HG03442 (cell line): ENCODE measurements at regions not wholly inside any gene's neighbourhood (a gene's known extent, or its start where the extent isn't known, plus 50 kb on each side); places are given as distances from the start of the nearest gene placed in this dataset.
"Not testable (repeated sequence)": the region's sequence is repeated elsewhere in the genome, so short reads cannot be mapped to it uniquely, and the experiment has no call there.

Experiments
- ATAC-seq: cut with Tn5 transposase; IDR thresholded peaks from one replicate; pipeline ENCODE4 v1.9.1; 2021; ENCODE audit warnings: mild to moderate bottlenecking, moderate library complexity; ENCODE audit not compliant: unreplicated experiment

- no peak for ATAC-seq
Observed at GRCh38 chr11:57047610-57048009, 58.9 kb downstream of the OR5AK2 start.

DNA sequence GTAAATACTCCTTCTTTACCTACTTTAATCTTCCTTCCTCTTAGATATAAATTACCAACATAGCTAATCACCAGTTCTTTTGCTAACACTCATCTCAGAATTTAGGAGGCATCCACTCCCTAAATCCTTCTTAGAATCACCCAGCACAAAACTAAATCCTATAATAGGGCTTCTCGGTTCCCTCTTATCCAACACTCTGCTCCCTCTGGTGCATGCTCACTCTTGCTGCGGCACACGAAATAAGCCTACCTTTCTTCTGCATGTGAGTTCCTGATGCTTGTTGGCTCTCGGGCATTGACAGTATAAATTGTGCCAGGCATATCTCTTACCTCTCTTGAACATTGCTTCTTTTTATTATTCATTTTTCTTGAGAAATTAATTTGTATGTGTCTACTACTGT lies 61.0 kb downstream of the OR5AK2 start:
- ATAC-seq = no peak

DNA sequence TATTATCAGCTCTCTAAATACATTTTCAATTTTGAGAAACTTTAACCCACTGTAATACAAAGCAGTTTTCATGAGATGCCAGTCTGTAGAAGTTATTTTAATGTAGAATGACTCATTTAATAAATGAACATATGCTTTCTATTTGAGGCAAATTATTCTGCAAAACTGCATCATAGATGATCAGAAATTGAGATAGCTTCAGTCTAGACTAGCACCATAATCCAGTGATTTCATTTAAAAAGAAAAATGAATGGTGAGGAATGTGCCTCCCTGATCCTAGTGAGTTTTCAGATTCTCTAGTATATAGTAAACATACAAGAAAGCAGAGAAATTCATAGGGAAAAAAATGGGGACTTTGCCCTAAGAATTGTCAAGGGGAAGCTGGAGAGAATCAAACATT lies 66.1 kb downstream of the OR5AK2 start:
- no peak for ATAC-seq

GRCh38 chr11:57055744-57056143 lies 67.0 kb downstream of the OR5AK2 start:
- ATAC-seq = no peak

DNA sequence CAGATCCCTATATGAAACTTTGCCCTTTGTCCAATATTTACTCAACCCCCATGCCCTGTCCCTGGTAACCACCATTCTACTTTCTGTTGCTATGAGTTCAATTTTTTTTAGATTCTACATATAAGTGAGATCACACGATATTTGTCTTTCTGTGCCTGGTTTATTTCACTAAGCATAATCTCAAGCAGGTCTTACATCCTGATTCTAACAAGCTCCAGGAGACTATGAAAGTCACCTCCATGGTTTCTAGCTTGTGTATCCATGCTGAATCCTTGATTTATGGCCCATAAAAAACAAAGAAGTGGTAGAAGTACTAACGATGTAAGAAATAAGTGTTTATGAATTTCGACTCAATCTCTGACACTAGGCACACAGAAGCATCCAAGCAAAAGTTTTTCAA lies 68.0 kb downstream of the OR5AK2 start:
- ATAC-seq = no peak

DNA sequence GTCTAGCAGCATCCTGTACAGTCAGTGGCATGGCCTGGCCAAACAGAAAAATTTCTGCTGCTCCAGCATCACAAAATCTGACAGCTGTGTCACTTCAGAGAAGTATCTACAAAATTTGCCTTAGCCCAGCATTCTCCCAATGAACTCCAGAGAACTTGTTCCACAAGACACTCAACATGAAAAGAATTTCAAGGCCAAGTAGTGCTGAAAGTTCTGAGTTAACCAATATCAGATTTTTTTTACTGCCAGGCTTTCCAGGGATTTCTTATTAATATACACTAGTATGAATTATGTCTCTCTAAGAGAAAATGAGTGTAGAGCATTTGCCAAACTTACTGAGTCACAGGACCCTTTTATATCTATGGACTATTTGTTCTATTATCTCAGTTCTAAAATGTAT lies 68.8 kb downstream of the OR5AK2 start:
- no peak for ATAC-seq

DNA sequence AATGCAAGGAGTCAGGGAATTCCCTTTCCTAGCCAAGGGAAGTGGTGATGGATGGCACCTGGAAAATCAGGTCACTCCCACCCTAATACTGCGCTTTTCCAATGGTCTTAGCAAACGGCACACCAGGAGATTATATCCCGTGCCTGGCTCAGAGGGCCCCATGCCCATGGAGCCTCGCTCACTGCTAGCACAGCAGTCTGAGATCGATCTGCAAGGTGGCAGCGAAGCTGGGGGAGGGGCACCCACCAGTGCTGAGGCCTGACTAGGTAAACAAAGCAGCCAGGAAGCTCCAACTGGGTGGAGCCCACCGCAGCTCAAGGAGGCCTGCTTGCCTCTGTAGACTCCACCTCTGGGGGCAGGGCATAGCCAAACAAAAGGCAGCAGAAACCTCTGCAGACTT lies 74.2 kb downstream of the OR5AK2 start:
- ATAC-seq = not testable (repeated sequence)

GRCh38 chr11:57069942-57070341 lies 81.2 kb downstream of the OR5AK2 start:
- no peak for ATAC-seq

DNA sequence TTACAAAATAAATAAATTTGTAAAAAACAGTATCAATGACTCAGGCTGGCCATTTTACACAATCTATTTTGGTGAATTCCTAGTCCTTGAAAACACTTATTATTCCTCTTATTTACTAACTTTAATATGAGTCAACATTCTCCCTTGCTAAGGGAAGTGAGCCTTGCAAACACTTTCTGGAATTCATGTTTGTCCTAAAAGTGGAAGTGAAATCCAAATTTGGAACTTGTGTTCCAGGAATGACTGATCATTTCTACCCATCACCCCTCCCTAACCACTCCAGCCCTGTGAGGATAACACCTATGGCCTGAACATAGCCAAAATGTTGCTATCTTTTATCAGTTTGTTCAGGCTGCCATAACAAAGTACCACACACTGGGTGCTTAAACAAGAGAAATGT lies 83.1 kb downstream of the OR5AK2 start:
- ATAC-seq = no peak

GRCh38 chr11:57072640-57073039 lies 83.9 kb downstream of the OR5AK2 start:
- ATAC-seq = no peak

DNA sequence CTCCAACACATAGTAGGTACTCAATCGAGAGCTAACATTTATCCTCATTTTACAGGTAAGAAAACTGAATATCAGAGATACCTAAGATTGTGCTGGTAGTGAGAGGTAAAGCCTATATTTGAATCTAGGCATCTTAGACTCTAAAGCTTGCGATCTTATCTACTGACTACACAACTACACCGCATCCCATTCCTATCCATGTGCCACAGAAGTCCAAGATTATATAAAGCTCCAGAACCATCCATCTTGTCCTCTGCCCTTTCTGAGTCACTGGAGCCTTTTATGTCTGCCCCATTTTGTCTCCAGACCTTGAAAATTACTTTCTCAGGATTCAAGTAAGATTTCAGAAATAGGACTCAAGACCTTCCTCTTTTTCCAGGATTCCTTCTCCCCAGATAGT lies 84.4 kb downstream of the OR5AK2 start:
- ATAC-seq = no peak

GRCh38 chr11:57081356-57081755 lies 92.6 kb downstream of the OR5AK2 start:
- no peak for ATAC-seq

DNA sequence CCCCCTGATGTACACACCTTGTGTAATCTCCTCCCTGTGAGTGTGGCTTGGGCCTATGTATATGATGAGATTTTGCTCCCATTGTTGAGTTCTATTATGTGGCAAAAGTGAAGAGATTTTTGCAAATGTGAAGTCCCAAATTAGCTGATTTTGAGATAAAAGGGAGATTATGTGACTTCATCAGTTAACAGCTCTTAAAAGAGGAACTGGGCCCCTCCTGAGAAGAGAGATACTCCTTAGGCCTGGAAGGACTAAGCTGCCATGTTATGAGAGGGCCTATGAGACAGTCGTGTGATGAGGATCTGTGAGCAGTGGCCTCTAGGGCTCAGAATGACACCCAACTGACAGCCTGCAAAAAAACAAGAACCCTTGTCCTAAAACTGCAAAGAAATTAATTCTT lies 93.4 kb downstream of the OR5AK2 start:
- ATAC-seq = no peak

DNA sequence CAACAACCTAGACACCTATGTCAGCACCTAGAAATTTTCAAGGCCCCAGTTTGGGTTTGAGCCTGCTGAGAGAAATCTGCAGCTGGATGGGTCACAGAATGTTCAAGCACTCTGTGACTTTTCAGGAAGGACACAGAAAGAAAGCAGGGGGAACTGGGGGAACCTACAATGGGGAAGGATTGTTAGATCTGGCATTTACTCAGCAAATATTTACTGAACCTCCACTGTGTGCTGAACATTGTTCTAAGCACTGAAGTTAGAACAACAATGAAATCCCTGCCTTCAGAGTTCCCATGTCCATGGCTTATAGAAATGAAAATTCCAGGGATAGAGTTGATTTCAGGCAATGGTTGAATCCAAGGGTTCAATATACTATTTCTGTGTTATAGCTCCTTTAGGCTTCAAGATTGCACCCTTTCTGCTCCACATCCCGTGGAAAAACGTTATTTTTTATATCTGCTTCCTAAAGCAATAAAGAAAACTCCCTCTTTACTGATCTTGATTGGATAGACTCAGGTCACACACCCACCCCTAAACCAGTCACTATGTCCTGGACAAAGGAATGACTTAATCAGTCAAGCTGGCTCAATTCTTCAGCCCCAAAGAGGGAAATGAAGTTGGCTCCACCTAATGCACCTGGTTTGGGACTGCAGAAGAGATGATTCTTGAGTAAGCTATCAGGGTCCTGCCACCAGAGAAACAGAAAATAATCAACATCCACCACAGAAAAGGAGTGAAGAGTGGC lies 95.1 kb downstream of the OR5AK2 start:
- ATAC-seq = no peak

GRCh38 chr11:57085611-57086010 lies 96.1 kb upstream of the LRRC55 start:
- no peak for ATAC-seq

DNA sequence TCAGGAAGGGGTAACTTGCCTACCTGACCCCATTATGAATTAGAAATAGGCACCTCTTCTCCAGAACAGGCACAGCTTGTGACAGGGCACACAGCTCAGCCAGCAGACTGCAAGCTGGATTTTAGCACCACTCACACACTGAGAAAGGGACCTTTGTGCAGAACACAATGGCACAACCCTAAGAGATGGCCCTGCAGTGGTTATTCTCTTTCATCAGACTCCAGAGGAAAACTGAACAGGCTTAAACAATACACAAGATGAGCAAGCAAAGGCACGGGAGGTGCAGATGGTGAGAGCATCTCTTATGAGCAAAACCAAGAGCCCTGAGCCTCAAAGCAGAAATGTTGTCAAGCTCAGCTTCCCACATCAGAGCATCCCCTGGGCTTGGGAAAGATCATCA lies 93.8 kb upstream of the LRRC55 start:
- ATAC-seq = no peak

GRCh38 chr11:57092028-57092698 lies 89.6 kb upstream of the LRRC55 start:
- no peak for ATAC-seq

DNA sequence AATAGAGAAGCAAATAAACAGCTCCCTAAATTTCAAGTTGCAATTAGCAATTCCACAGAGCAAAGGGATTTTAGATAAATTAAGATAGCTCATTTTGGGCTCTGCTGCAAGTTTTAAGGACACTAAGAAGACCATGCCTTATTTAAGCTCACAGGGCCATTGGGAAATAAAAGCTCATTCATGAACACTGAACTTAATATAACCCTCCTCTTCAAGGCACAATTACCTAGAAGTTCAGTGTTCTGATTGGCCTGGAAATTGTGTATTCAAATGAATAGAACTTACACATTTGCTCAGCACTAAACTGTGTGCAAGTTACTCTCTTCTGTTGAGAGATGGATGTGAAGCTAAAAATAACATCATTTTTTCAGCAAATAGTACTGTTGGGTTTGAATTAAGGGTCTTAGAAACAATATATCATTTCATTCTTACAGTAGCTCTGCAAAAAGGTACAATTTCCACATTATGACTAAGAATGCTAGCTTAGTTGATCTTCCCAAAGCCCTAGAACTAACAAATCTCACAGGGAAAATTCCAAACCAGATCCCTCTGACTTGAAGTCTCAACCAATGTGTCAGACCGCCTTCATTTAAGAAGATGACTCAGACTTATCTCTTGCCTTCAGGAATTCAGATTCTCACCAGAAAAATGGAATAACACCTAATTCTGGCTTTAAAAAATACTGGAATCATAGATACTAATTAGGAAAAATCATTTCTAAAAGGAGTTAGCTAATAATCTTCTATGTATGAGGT lies 87.4 kb upstream of the LRRC55 start:
- no peak for ATAC-seq

GRCh38 chr11:57095417-57095816 lies 86.3 kb upstream of the LRRC55 start:
- ATAC-seq = peak; percentile 54

- ATAC-seq = no peak
Observed at GRCh38 chr11:57095896-57096295, 85.9 kb upstream of the LRRC55 start.

GRCh38 chr11:57097149-57097548 lies 84.6 kb upstream of the LRRC55 start:
- ATAC-seq = no peak

DNA sequence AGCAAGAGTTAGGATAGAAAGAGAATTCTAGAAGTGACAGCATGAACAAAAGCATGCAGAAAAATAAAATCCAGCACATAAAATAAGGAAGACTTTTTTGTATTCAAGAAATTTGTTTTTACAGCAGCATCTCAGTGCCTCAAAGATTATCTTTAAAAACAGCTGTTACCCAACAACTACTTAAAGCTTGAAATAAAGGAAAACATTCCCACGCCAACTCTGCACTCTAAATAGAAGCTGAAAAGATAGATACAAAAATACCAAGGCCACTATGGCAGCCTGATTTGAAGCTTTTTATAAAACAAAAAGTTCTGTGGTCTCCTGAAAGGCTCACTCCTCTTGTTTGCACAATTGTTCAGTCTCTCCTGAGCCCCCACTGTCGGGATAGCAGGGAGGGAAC lies 83.6 kb upstream of the LRRC55 start:
- ATAC-seq = no peak
